ENCODE measurements at regions not wholly inside any gene's neighbourhood (a gene's known extent, or its start where the extent isn't known, plus 50 kb on each side); places are given as distances from the start of the nearest gene placed in this dataset.

- Histone ChIP-seq H3K4me3 (ENCODE audit: extremely low read depth in 1 of 4, insufficient read depth in 2 of 4, low read depth in 3 of 4, low read length in 4 of 4) (no peak overlapping the region), H3K4me2 (ENCODE audit: insufficient read depth in 1 of 2, low read depth in 2 of 2, low read length in 2 of 2) (no peak overlapping the region), H3K36me3 (ENCODE audit: control insufficient read depth in 2 of 4, insufficient read depth in 4 of 4, low read length in 3 of 4) (no peaks in the 10 kb centered on the region), H3K23me2 (ENCODE audit: low read depth, low read length) (no peaks in the 10 kb centered on the region), H3K56ac (replicated peaks; ENCODE audit: insufficient read length, low read depth, low read length) (no peak overlapping the region), H2BK15ac (ENCODE audit: low read length) (no peak overlapping the region), H4K5ac (ENCODE audit: insufficient read length, low read depth, low read length) (no peak overlapping the region), H3K9ac (replicated peaks in 1 of 4; ENCODE audit: extremely low read depth in 1 of 4, low read depth in 3 of 4, low read length in 3 of 4) (no peak overlapping the region), H4K8ac (ENCODE audit: extremely low read depth, insufficient read depth, low read length) (no peak overlapping the region), H3K79me1 (ENCODE audit: low read depth, low read length) (no peaks in the 10 kb centered on the region), H4K91ac (replicated peaks; ENCODE audit: insufficient read length, low read length) (no peak overlapping the region), H3K9me3 (ENCODE audit: insufficient read depth in 2 of 2, low read depth in 1 of 2, low read length in 1 of 2) (no peaks in the 10 kb centered on the region), H3K79me2 (ENCODE audit: control insufficient read depth in 1 of 2, insufficient read depth in 2 of 2, low read length in 2 of 2) (no peaks in the 10 kb centered on the region), H2BK20ac (ENCODE audit: low read length) (no peak overlapping the region), H3K18ac (ENCODE audit: extremely low read depth, low read length) (no peak overlapping the region), H3K14ac (ENCODE audit: insufficient read length) (no peak overlapping the region), H3K23ac (ENCODE audit: insufficient read length) (no peak overlapping the region), H3K4me1 (replicated peaks in 1 of 4; ENCODE audit: control insufficient read depth in 3 of 4, insufficient read depth in 4 of 4, low read length in 3 of 4) (peaks cover 0 to 5% (median under 1%) of the 10 kb centered on the region in 4 experiments; a peak in 1 of 7 replicates), H2BK12ac (ENCODE audit: low read depth, low read length) (no peak overlapping the region), H2AFZ (ENCODE audit: low read length) (no peak overlapping the region), H2BK5ac (ENCODE audit: low read depth, low read length) (no peak overlapping the region), H4K20me1 (replicated peaks in 1 of 2; ENCODE audit: control insufficient read depth in 1 of 2, insufficient read depth in 2 of 2, low read length in 2 of 2) (no peaks in the 10 kb centered on the region), H3K27me3 (replicated peaks in 1 of 4; ENCODE audit: control insufficient read depth in 3 of 4, extremely low read depth in 1 of 4, insufficient read depth in 3 of 4, low read length in 3 of 4) (no peaks in the 10 kb centered on the region), H2BK120ac (replicated peaks; ENCODE audit: low read depth, low read length) (no peak overlapping the region), H3K4ac (replicated peaks; ENCODE audit: insufficient read length, low read depth, low read length) (no peak overlapping the region), H3K27ac (ENCODE audit: low read depth, low read length) (no peak overlapping the region), H2AK5ac (ENCODE audit: low read depth, low read length) (no peak overlapping the region)
- ChIA-PET CTCF (ENCODE audit: partially characterized antibody) (interaction anchor here (2.9 kb wide), 1 partner anchor 15 kb away, joined by 15 read pairs; no protein-coding TSS in a partner anchor), POLR2A (ENCODE audit: partially characterized antibody) (interaction anchor here (0.6 kb wide), 1 partner anchor 197 kb away, joined by 3 read pairs; no protein-coding TSS in a partner anchor)
- FAIRE-seq (no peak), DNase-seq (ENCODE audit: low read depth in 1 of 2, low spot score in 2 of 2) (no peak)
- TF ChIP-seq SUZ12 (IDR thresholded peaks at IDR 0.05; ENCODE audit: low read length) (no peak), KDM1A (IDR thresholded peaks at IDR 0.05; ENCODE audit: borderline replicate concordance, low read length) (no peak), SP4 (IDR thresholded peaks at IDR 0.05; ENCODE audit: low read length) (no peak), CTBP2 (IDR thresholded peaks at IDR 0.05; ENCODE audit: borderline replicate concordance, insufficient read depth, insufficient read length, low read length) (no peak), JUND (IDR thresholded peaks at IDR 0.05; ENCODE audit: low read length) (no peak), CREB1 (IDR thresholded peaks at IDR 0.05) (no peak), SP2 (IDR thresholded peaks at IDR 0.05; ENCODE audit: low read length) (no peak), TBP (IDR thresholded peaks at IDR 0.05; ENCODE audit: low read depth, low read length) (no peak), CBX5 (IDR thresholded peaks at IDR 0.05; ENCODE audit: low read depth, low read length) (no peak)
Measured at GRCh38 chr4:60790608-60791007, 409.5 kb upstream of the ADGRL3 start.
